H9 (cell line): ENCODE measurements at regions not wholly inside any gene's neighbourhood (a gene's known extent, or its start where the extent isn't known, plus 50 kb on each side); places are given as distances from the start of the nearest gene placed in this dataset.

ENCODE experiments used
- DNase-seq: peaks from one replicate; pipeline ENCODE4 v3.0.0-alpha.2; 2017
- H2AFZ ChIP-seq: one replicate; pipeline ENCODE4 v1.6.1; 2013; ENCODE audit warnings: mild to moderate bottlenecking, low read length, control low read depth, moderate library complexity
- H2AK5ac ChIP-seq: 2 replicates; pipeline ENCODE4 v1.6.1; 2013; ENCODE audit warnings: low read length, control low read depth, mixed read lengths; ENCODE audit not compliant: insufficient read length
- H2BK120ac ChIP-seq: one replicate; pipeline ENCODE4 v1.6.1; 2013; ENCODE audit warnings: low read depth, mild to moderate bottlenecking, low read length, control low read depth, inconsistent platforms; ENCODE audit not compliant: poor library complexity, severe bottlenecking
- H2BK12ac ChIP-seq: 2 replicates; pipeline ENCODE4 v1.6.1; 2013; ENCODE audit warnings: low read length, control low read depth, mixed read lengths, low read depth; ENCODE audit not compliant: insufficient read length
- H2BK15ac ChIP-seq: 2 replicates; pipeline ENCODE4 v1.6.1; 2013; ENCODE audit warnings: low read depth, low read length, control low read depth
- H2BK20ac ChIP-seq: one replicate; pipeline ENCODE4 v1.6.1; 2013; ENCODE audit warnings: low read depth, mild to moderate bottlenecking, low read length, control low read depth, inconsistent platforms; ENCODE audit not compliant: poor library complexity, severe bottlenecking
- H2BK5ac ChIP-seq: 2 replicates; pipeline ENCODE4 v1.6.1; 2013; ENCODE audit warnings: low read length, control low read depth, mixed read lengths; ENCODE audit not compliant: insufficient read length
- H3K14ac ChIP-seq: 2 replicates; pipeline ENCODE4 v1.6.1; 2013; ENCODE audit warnings: low read length, control low read depth; ENCODE audit not compliant: insufficient read depth
- H3K18ac ChIP-seq: 2 replicates; pipeline ENCODE4 v1.6.1; 2013; ENCODE audit warnings: low read depth, mild to moderate bottlenecking, mixed read lengths, low read length, control low read depth; ENCODE audit not compliant: insufficient read length
- H3K23ac ChIP-seq: 2 replicates; pipeline ENCODE4 v1.6.1; 2013; ENCODE audit warnings: low read length, control low read depth, mixed read lengths, low read depth; ENCODE audit not compliant: insufficient read length
- H3K23me2 ChIP-seq: 2 replicates; pipeline ENCODE4 v1.6.1; 2013; ENCODE audit warnings: low read depth, mild to moderate bottlenecking, mixed read lengths, low read length, control low read depth; ENCODE audit not compliant: insufficient read length, poor library complexity, severe bottlenecking
- H3K27ac ChIP-seq: 2 replicates; pipeline ENCODE4 v1.5.1; 2013; ENCODE audit warnings: low read length, control low read depth, mixed read lengths, low read depth; ENCODE audit not compliant: insufficient read length
- H3K27me3 ChIP-seq: 2 replicates; pipeline ENCODE4 v1.6.1; 2013; ENCODE audit warnings: low read length, control low read depth, inconsistent platforms; ENCODE audit not compliant: insufficient read depth
- H3K4ac ChIP-seq: 2 replicates; pipeline ENCODE4 v1.6.1; 2013; ENCODE audit warnings: low read depth, mild to moderate bottlenecking, control low read depth, inconsistent platforms, low read length, moderate library complexity
- H3K4me1 ChIP-seq: 2 replicates; pipeline ENCODE4 v1.6.1; 2013; ENCODE audit warnings: low read length, control low read depth, inconsistent platforms; ENCODE audit not compliant: insufficient read depth
- H3K4me2 ChIP-seq: 2 replicates; pipeline ENCODE4 v1.6.1; 2013; ENCODE audit warnings: low read length, control low read depth, mixed read lengths; ENCODE audit not compliant: insufficient read length, insufficient read depth
- H3K56ac ChIP-seq: 2 replicates; pipeline ENCODE4 v1.6.1; 2013; ENCODE audit warnings: low read depth, mild to moderate bottlenecking, mixed read lengths, low read length, control low read depth; ENCODE audit not compliant: insufficient read length
- H3K79me1 ChIP-seq: 2 replicates; pipeline ENCODE4 v1.6.1; 2013; ENCODE audit warnings: low read depth, mild to moderate bottlenecking, moderate library complexity, low read length, control low read depth, inconsistent platforms; ENCODE audit not compliant: insufficient read depth, poor library complexity, severe bottlenecking
- H3K79me2 ChIP-seq: 2 replicates; pipeline ENCODE4 v1.6.1; 2013; ENCODE audit warnings: low read length, control low read depth, inconsistent platforms; ENCODE audit not compliant: insufficient read depth
- H3K9ac ChIP-seq: 2 replicates; pipeline ENCODE4 v1.6.1; 2013; ENCODE audit warnings: low read length, control low read depth, mixed read lengths; ENCODE audit not compliant: insufficient read length; ENCODE audit errors: extremely low read depth
- H3K9me3 ChIP-seq: one replicate; pipeline ENCODE4 v1.6.1; 2013; ENCODE audit warnings: low read depth, low read length, inconsistent platforms; ENCODE audit not compliant: control insufficient read depth
- H3T11ph ChIP-seq: one replicate; pipeline ENCODE4 v1.6.1; 2013; ENCODE audit warnings: mild to moderate bottlenecking, low read length, control low read depth, inconsistent platforms
- H4K20me1 ChIP-seq: one replicate; pipeline ENCODE4 v1.6.1; 2013; ENCODE audit not compliant: control insufficient read depth, insufficient read length, insufficient read depth
- H4K5ac ChIP-seq: 2 replicates; pipeline ENCODE4 v1.6.1; 2013; ENCODE audit warnings: low read depth, mild to moderate bottlenecking, mixed read lengths, low read length, control low read depth; ENCODE audit not compliant: insufficient read length
- H4K8ac ChIP-seq: replicated peaks from 2 replicates; pipeline ENCODE4 v1.6.1; 2013; ENCODE audit warnings: low read length, control low read depth, mixed read lengths, low read depth; ENCODE audit not compliant: insufficient read length
- H4K91ac ChIP-seq: 2 replicates; pipeline ENCODE4 v1.6.1; 2013; ENCODE audit warnings: low read depth, mild to moderate bottlenecking, moderate library complexity, mixed read lengths, low read length, control low read depth; ENCODE audit not compliant: insufficient read length
- H3K27ac Mint-ChIP-seq, 3 experiments: 2 replicates in 2 of 3; 3 replicates in 1 of 3; pipeline ENCODE4 v1.8.0; 2020 to 2021; ENCODE audit warnings: mixed read lengths in 3 of 3, mild to moderate bottlenecking in 1 of 3, moderate library complexity in 1 of 3
- H3K27me3 Mint-ChIP-seq: 2 replicates; pipeline ENCODE4 v1.8.0; 2021; ENCODE audit warnings: low read depth, mild to moderate bottlenecking, moderate library complexity, mixed read lengths
- H3K36me3 Mint-ChIP-seq, 3 experiments: 2 replicates in 2 of 3; 3 replicates in 1 of 3; pipeline ENCODE4 v1.8.0; 2020 to 2021; ENCODE audit warnings: low read depth in 3 of 3, mixed read lengths in 3 of 3; ENCODE audit not compliant: insufficient read depth in 1 of 3
- H3K4me1 Mint-ChIP-seq, 2 experiments: 2 replicates each; pipeline ENCODE4 v1.8.0; 2020; ENCODE audit warnings: mixed read lengths in 2 of 2
- H3K4me3 Mint-ChIP-seq, 2 experiments: 2 replicates in 1 of 2; 3 replicates in 1 of 2; pipeline ENCODE4 v1.8.0; 2020 to 2021; ENCODE audit warnings: mild to moderate bottlenecking in 2 of 2, mixed read lengths in 2 of 2, moderate library complexity in 1 of 2
- H3K9me3 Mint-ChIP-seq, 2 experiments: 2 replicates in 1 of 2; 3 replicates in 1 of 2; pipeline ENCODE4 v1.8.0; 2020; ENCODE audit warnings: mild to moderate bottlenecking in 2 of 2, mixed read lengths in 2 of 2, moderate library complexity in 1 of 2
- CTCF ChIP-seq: fragments of 200-600 bp; sonication (generic); conservative IDR thresholded peaks from 3 replicates; pipeline ENCODE4 v1.8.0; 2021; ENCODE audit warnings: antibody characterized with exemption, mild to moderate bottlenecking
- WGBS: extraction: QIAGEN DNeasy Blood & Tissue Kit; methylation state at CpG from one replicate; pipeline ENCODE4 v1.1.7; 2013; ENCODE audit warnings: missing lambda C conversion rate, low lambda C conversion rate, mixed read lengths; ENCODE audit not compliant: insufficient read length; ENCODE audit errors: extremely low coverage; 5-methylcytosine and 5-hydroxymethylcytosine counted together

- no peaks in the 10 kb centered on the region; a peak in 1 of 7 replicates for H3K36me3 Mint-ChIP-seq
- DNase-seq, result no peak
- no peak for TF ChIP-seq CTCF
Measured at GRCh38 chr9:24932785-24933184, 387.1 kb upstream of the IZUMO3 start.

More at GRCh38 chr9:24932785-24933184, 387.1 kb upstream of the IZUMO3 start:
- no CpG with 5 or more reads among the region's 2 CpGs for WGBS
- H2BK20ac ChIP-seq, result no peak overlapping the region
- H3K4me1 Mint-ChIP-seq, result peaks cover 4 to 7% of the 10 kb centered on the region in 2 experiments; a peak in 2 of 4 replicates
- H3T11ph ChIP-seq, result no peak overlapping the region
- no peaks in the 10 kb centered on the region for H3K9me3 Mint-ChIP-seq
- no peak overlapping the region for H3K4me3 Mint-ChIP-seq
- no peak overlapping the region for H2AK5ac ChIP-seq
- H3K27ac Mint-ChIP-seq, result no peak overlapping the region
- no peak overlapping the region for H3K4ac ChIP-seq
- H3K27ac ChIP-seq, result no peak overlapping the region
- no peaks in the 10 kb centered on the region for H4K20me1 ChIP-seq
- H3K79me2 ChIP-seq, result no peaks in the 10 kb centered on the region
- no peak overlapping the region for H4K5ac ChIP-seq
- no peak overlapping the region for H2BK15ac ChIP-seq
- no peak overlapping the region for H2BK120ac ChIP-seq
- H3K4me2 ChIP-seq, result no peak overlapping the region
- H3K9me3 ChIP-seq, result no peaks in the 10 kb centered on the region
- no peak overlapping the region for H3K18ac ChIP-seq
- no peak overlapping the region for H2AFZ ChIP-seq
- no peak overlapping the region for H3K56ac ChIP-seq
- H2BK12ac ChIP-seq, result no peak overlapping the region
- H3K4me1 ChIP-seq, result no peaks in the 10 kb centered on the region
- no peak overlapping the region for H2BK5ac ChIP-seq
- H3K27me3 Mint-ChIP-seq, result no peaks in the 10 kb centered on the region
- H3K27me3 ChIP-seq, result no peaks in the 10 kb centered on the region
- H3K79me1 ChIP-seq, result no peaks in the 10 kb centered on the region
- no peak overlapping the region for H4K8ac ChIP-seq
- no peak overlapping the region for H3K14ac ChIP-seq
- no peaks in the 10 kb centered on the region for H3K23me2 ChIP-seq
- H3K23ac ChIP-seq, result no peak overlapping the region
- no peak overlapping the region for H3K9ac ChIP-seq
- H4K91ac ChIP-seq, result no peak overlapping the region
